ENCODE measurements at regions not wholly inside any gene's neighbourhood (a gene's known extent, or its start where the extent isn't known, plus 50 kb on each side); places are given as distances from the start of the nearest gene placed in this dataset.

DNA sequence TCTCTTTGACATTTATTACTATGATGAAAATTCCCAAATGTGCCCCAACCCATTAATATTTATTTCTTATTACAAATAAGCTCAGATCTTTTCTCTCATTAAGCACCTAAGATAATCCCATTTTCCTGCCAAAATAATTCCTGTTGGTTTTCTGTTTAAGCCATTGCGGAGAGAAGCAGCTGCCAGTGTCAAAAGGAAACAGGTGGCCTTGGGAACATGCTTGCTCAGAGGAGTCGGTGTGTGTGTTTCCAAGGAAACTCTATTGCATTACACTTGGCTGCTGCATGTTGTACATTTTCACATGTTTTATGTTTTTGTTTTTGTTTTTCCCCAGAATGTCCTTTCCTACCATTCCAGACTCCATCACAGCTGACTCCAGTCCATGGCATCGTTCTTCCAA, 56.4 kb downstream of the CD24 start:
- H3K36me3 ChIP-seq (ENCODE audit: control insufficient read depth in 5 of 5, insufficient read depth in 5 of 5, low read length in 5 of 5) = no peaks in the 10 kb centered on the region
- no peak overlapping the region for H3K9ac ChIP-seq (ENCODE audit: low read length in 5 of 5)
- no peaks in the 10 kb centered on the region for H3K27me3 ChIP-seq (ENCODE audit: control insufficient read depth in 5 of 5, insufficient read depth in 4 of 5, low read length in 5 of 5)
- H3K4me3 ChIP-seq (ENCODE audit: low read depth in 1 of 5, low read length in 5 of 5) = no peak overlapping the region
- no peaks in the 10 kb centered on the region for H3K9me3 ChIP-seq (ENCODE audit: control insufficient read depth in 5 of 5, low read length in 5 of 5)
- no peak overlapping the region for H3K27ac ChIP-seq (ENCODE audit: low read depth, low read length)
- H3K4me1 ChIP-seq (ENCODE audit: control insufficient read depth in 5 of 5, insufficient read depth in 5 of 5, low read length in 5 of 5) = no peaks in the 10 kb centered on the region

DNA sequence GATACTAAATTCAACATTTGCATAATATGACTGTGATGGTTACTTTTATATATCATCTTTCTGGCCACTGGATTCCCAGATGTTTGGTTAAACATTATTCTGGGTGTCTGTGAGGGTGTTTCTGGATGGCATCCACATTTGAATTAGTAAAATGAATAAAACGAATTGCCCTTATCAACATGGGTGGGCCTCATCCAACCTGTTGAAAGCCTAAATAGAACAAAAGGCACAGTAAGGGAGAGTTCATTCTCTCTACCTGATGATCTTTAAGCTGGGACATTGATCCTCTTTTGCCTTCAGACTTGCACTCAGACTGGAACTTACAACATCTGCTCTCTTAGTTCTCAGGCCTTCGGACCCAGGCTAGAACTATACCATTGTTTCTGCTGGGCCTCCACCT, 57.6 kb downstream of the CD24 start:
- no peaks in the 10 kb centered on the region for H3K36me3 ChIP-seq (ENCODE audit: control insufficient read depth in 5 of 5, insufficient read depth in 5 of 5, low read length in 5 of 5)
- no peaks in the 10 kb centered on the region for H3K4me1 ChIP-seq (ENCODE audit: control insufficient read depth in 5 of 5, insufficient read depth in 5 of 5, low read length in 5 of 5)
- no peak overlapping the region for H3K9ac ChIP-seq (ENCODE audit: low read length in 5 of 5)
- no peak overlapping the region for H3K27ac ChIP-seq (ENCODE audit: low read depth, low read length)
- no peaks in the 10 kb centered on the region for H3K9me3 ChIP-seq (ENCODE audit: control insufficient read depth in 5 of 5, low read length in 5 of 5)
- no peaks in the 10 kb centered on the region for H3K27me3 ChIP-seq (ENCODE audit: control insufficient read depth in 5 of 5, insufficient read depth in 4 of 5, low read length in 5 of 5)
- H3K4me3 ChIP-seq (ENCODE audit: low read depth in 1 of 5, low read length in 5 of 5) = no peak overlapping the region

DNA sequence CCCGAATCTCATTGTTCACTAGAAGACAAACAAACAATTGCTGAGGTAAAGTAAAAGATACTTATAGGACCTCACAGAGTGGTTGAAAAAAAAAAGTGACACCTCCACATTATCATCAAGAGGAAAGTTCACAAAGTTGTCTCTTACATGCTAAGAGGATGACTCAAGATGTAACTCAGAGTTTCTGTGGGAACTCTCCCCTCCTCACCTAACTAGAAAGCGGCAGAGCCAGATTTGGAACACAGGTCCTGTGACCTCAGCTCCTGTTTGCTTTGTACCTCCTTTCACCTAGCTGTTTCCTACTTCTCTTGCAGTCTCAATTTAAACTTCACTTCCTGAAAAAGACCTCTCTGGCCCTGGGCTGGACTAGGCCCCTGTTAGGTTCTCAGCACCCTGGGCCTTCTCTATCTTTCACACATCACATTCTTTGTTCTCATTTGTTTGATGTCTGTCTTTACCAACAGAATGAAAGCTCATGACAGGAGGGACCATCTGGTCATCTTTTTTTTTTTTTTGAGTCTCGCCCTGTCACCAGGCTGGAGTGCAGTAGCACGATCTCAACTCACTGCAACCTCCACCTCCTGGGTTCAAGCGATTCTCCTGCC, 60.8 kb downstream of the CD24 start:
- no peaks in the 10 kb centered on the region for H3K4me1 ChIP-seq (ENCODE audit: control insufficient read depth in 5 of 5, insufficient read depth in 5 of 5, low read length in 5 of 5)
- H3K9me3 ChIP-seq (ENCODE audit: control insufficient read depth in 5 of 5, low read length in 5 of 5) = no peaks in the 10 kb centered on the region
- H3K36me3 ChIP-seq (ENCODE audit: control insufficient read depth in 5 of 5, insufficient read depth in 5 of 5, low read length in 5 of 5) = no peaks in the 10 kb centered on the region
- H3K4me3 ChIP-seq (ENCODE audit: low read depth in 1 of 5, low read length in 5 of 5) = no peak overlapping the region
- no peak overlapping the region for H3K9ac ChIP-seq (ENCODE audit: low read length in 5 of 5)
- no peak overlapping the region for H3K27ac ChIP-seq (ENCODE audit: low read depth, low read length)
- no peaks in the 10 kb centered on the region for H3K27me3 ChIP-seq (ENCODE audit: control insufficient read depth in 5 of 5, insufficient read depth in 4 of 5, low read length in 5 of 5)

DNA sequence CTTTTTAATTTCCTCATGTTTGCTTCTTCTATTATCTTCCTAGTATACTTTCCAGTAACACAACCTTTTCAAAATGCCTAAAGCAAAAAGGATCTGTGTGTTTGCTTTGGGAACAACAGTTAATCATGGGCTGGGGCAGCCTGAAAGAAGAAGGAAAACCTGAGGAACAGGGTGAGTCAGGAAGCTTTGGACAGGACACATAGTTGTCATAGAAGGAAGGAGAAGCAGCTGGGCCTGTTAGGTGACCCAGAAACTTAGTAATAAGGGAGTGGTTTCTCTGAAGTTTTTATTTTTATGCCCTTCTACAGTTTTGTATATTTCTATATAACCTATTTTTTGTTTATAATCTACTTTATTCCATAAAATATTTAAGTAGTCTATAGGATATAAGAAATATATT, 61.4 kb downstream of the CD24 start:
- no peaks in the 10 kb centered on the region for H3K9me3 ChIP-seq (ENCODE audit: control insufficient read depth in 5 of 5, low read length in 5 of 5)
- H3K27ac ChIP-seq (ENCODE audit: low read depth, low read length) = no peak overlapping the region
- H3K27me3 ChIP-seq (ENCODE audit: control insufficient read depth in 5 of 5, insufficient read depth in 4 of 5, low read length in 5 of 5) = no peaks in the 10 kb centered on the region
- H3K4me1 ChIP-seq (ENCODE audit: control insufficient read depth in 5 of 5, insufficient read depth in 5 of 5, low read length in 5 of 5) = no peaks in the 10 kb centered on the region
- no peak overlapping the region for H3K4me3 ChIP-seq (ENCODE audit: low read depth in 1 of 5, low read length in 5 of 5)
- no peak overlapping the region for H3K9ac ChIP-seq (ENCODE audit: low read length in 5 of 5)
- H3K36me3 ChIP-seq (ENCODE audit: control insufficient read depth in 5 of 5, insufficient read depth in 5 of 5, low read length in 5 of 5) = no peaks in the 10 kb centered on the region

DNA sequence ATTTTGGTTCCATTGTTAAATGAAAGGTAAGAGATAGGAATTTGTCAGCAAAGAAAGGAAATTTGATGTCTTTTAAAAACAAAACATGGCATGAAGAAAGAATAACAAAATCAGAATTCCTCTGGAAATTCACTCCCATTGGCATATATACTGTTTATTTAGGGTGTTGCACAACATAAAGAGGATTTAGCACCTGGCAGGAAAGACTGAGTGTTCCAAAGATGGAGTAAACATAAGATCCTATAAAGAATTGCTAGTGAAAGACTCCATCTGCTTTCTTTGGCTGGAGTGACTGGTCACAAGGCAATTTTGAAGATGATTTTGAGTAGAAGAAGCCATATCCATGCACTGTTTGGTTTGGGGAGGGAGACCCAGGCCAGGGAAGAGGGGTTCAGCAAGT, 62.4 kb downstream of the CD24 start:
- Histone ChIP-seq H3K9me3 (ENCODE audit: control insufficient read depth in 5 of 5, low read length in 5 of 5) (no peaks in the 10 kb centered on the region), H3K27me3 (ENCODE audit: control insufficient read depth in 5 of 5, insufficient read depth in 4 of 5, low read length in 5 of 5) (no peaks in the 10 kb centered on the region), H3K4me1 (ENCODE audit: control insufficient read depth in 5 of 5, insufficient read depth in 5 of 5, low read length in 5 of 5) (no peaks in the 10 kb centered on the region), H3K9ac (ENCODE audit: low read length in 5 of 5) (no peak overlapping the region), H3K36me3 (ENCODE audit: control insufficient read depth in 5 of 5, insufficient read depth in 5 of 5, low read length in 5 of 5) (no peaks in the 10 kb centered on the region), H3K27ac (ENCODE audit: low read depth, low read length) (no peak overlapping the region), H3K4me3 (ENCODE audit: low read depth in 1 of 5, low read length in 5 of 5) (no peak overlapping the region)

DNA sequence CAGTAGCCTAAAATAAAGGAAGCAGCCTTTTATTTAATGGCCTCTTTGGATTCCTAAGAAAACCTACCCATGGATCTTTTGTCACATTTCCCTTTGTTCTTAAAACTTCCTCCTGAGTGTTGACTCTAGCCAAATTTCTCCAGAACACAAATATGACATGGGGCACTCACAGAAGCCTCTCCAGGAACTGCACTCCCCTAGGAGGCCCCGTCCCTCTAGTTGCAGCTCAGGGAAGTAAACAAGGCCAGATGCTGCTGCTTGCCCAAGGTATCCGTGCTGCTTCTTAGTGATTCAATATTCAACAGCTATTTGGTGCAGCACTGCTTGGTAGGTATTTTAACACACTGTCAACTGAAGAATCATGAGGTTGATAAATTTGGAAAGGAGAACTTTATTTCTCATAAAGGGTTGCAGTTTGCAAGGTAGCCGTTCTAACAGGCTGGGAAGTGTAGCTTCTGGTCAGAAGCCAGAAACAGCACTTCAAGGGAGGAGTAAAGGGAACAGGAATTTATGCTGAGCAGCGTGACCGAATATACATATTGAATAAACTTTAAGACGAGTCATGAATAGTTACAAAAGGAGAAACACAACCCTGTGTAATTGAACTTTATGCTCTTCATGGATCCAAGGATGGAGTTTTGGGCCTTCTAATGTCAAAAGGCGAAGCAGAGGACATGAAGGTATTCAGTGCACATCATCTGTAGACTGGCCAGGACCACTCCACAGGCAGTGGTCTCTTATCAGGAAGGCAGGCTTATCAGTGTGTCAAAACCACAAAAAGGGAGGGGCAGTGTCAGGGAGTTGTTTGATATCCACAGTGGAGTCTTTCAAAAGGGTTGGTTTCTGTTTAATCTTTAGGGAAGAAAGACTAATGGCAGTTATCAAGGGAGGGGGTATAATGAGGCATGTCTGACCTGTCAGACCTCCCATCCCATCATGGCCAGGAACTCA, 63.3 kb downstream of the CD24 start:
- H3K9ac ChIP-seq (ENCODE audit: low read length in 5 of 5) = no peak overlapping the region
- H3K9me3 ChIP-seq (ENCODE audit: control insufficient read depth in 5 of 5, low read length in 5 of 5) = no peaks in the 10 kb centered on the region
- no peak overlapping the region for H3K27ac ChIP-seq (ENCODE audit: low read depth, low read length)
- H3K4me1 ChIP-seq (ENCODE audit: control insufficient read depth in 5 of 5, insufficient read depth in 5 of 5, low read length in 5 of 5) = no peaks in the 10 kb centered on the region
- H3K27me3 ChIP-seq (ENCODE audit: control insufficient read depth in 5 of 5, insufficient read depth in 4 of 5, low read length in 5 of 5) = no peaks in the 10 kb centered on the region
- H3K4me3 ChIP-seq (ENCODE audit: low read depth in 1 of 5, low read length in 5 of 5) = no peak overlapping the region
- H3K36me3 ChIP-seq (ENCODE audit: control insufficient read depth in 5 of 5, insufficient read depth in 5 of 5, low read length in 5 of 5) = no peaks in the 10 kb centered on the region

DNA sequence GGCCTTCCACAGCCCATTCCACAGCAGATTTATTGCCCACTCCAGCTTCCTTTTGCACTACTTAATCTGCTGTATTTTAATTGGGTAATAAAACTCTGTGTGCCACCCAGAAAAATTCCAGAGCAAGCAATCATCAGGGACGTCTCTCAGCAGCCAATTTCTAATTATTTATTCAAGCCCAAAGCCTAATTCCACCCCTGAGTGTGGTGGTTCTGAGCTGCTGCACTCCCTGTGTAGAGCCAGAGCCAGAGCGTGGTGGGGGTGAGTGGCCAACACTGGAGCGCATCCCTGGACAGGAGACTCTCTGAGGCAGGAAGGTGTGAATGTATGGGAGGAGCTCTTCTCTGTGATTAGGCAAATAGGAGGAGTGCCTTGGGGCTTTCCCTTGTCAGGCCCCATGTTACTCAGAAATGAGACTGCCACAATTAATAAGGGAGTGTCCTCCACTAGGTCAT, 66.1 kb downstream of the CD24 start:
- Histone ChIP-seq H3K27ac (ENCODE audit: low read depth, low read length) (no peak overlapping the region), H3K4me3 (ENCODE audit: low read depth in 1 of 5, low read length in 5 of 5) (no peak overlapping the region), H3K27me3 (ENCODE audit: control insufficient read depth in 5 of 5, insufficient read depth in 4 of 5, low read length in 5 of 5) (no peaks in the 10 kb centered on the region), H3K36me3 (ENCODE audit: control insufficient read depth in 5 of 5, insufficient read depth in 5 of 5, low read length in 5 of 5) (no peaks in the 10 kb centered on the region), H3K9ac (ENCODE audit: low read length in 5 of 5) (no peak overlapping the region), H3K9me3 (ENCODE audit: control insufficient read depth in 5 of 5, low read length in 5 of 5) (no peaks in the 10 kb centered on the region), H3K4me1 (ENCODE audit: control insufficient read depth in 5 of 5, insufficient read depth in 5 of 5, low read length in 5 of 5) (no peaks in the 10 kb centered on the region)

DNA sequence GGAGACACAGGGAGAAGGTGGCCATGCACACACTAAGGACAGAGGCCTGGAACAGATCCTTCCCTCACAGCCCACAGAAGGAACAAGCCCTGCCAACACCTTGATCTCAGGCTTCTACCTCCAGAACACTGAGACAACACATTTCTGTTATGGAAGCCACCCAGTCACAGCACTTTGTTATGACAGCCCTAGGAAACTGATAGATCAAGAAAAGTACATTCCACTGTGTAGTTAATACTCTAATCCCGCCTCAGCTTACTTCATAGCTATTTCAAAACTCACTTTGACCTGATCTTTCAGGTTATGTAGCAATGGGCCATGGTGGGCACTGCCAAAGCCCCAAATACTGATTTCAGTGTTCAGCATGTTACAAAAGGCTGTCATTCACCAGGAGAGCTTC, 66.8 kb downstream of the CD24 start:
- Histone ChIP-seq H3K27me3 (ENCODE audit: control insufficient read depth in 5 of 5, insufficient read depth in 4 of 5, low read length in 5 of 5) (no peaks in the 10 kb centered on the region), H3K4me3 (ENCODE audit: low read depth in 1 of 5, low read length in 5 of 5) (no peak overlapping the region), H3K36me3 (ENCODE audit: control insufficient read depth in 5 of 5, insufficient read depth in 5 of 5, low read length in 5 of 5) (no peaks in the 10 kb centered on the region), H3K4me1 (ENCODE audit: control insufficient read depth in 5 of 5, insufficient read depth in 5 of 5, low read length in 5 of 5) (no peaks in the 10 kb centered on the region), H3K27ac (ENCODE audit: low read depth, low read length) (no peak overlapping the region), H3K9ac (ENCODE audit: low read length in 5 of 5) (no peak overlapping the region), H3K9me3 (ENCODE audit: control insufficient read depth in 5 of 5, low read length in 5 of 5) (peaks cover 0 to 1% (median 0%) of the 10 kb centered on the region in 5 donors)

DNA sequence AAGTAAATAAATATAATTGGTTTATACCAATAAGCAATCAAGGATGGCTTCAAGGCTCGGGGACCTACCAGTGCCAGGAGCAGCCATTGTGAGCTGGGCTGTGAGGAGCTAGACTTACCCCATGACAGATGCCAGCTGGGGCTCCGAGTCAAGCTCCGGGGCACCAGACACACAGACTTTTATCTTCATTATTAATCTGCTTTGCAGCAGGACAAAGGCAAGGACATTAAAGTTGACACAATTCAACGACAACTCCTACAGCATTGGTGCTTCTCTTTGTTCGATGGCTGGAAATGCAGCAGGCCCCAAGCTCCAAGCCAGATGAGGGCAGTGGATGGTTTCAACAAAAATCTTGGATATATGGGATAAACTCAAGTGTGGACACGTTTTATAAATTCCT, 68.3 kb downstream of the CD24 start:
- H3K36me3 ChIP-seq (ENCODE audit: control insufficient read depth in 5 of 5, insufficient read depth in 5 of 5, low read length in 5 of 5) = no peaks in the 10 kb centered on the region
- no peak overlapping the region for H3K27ac ChIP-seq (ENCODE audit: low read depth, low read length)
- H3K9me3 ChIP-seq (ENCODE audit: control insufficient read depth in 5 of 5, low read length in 5 of 5) = peaks cover 0 to 11% (median 8%) of the 10 kb centered on the region in 5 donors
- no peaks in the 10 kb centered on the region for H3K4me1 ChIP-seq (ENCODE audit: control insufficient read depth in 5 of 5, insufficient read depth in 5 of 5, low read length in 5 of 5)
- no peak overlapping the region for H3K9ac ChIP-seq (ENCODE audit: low read length in 5 of 5)
- H3K27me3 ChIP-seq (ENCODE audit: control insufficient read depth in 5 of 5, insufficient read depth in 4 of 5, low read length in 5 of 5) = no peaks in the 10 kb centered on the region
- H3K4me3 ChIP-seq (ENCODE audit: low read depth in 1 of 5, low read length in 5 of 5) = no peak overlapping the region

DNA sequence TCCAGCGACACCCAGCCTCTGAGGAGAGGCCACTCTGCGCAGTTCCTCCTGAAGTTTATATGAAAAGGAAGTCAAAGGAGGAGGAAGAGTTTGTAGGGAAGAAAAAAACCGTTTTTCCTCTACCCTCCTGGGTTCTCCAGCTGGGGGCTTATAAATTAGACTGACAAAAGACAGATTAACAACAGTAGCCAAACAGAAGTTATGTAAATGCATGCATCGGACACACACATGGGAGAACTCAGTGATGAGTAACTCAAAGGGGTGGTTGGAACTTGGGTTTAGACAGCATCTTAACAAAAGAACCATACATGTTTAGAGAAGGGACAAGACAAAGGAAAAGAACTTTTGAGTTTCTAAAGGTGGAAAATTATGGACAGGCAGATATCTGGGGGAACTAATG, 71.2 kb downstream of the CD24 start:
- H3K4me1 ChIP-seq (ENCODE audit: control insufficient read depth in 5 of 5, insufficient read depth in 5 of 5, low read length in 5 of 5) = no peaks in the 10 kb centered on the region
- no peaks in the 10 kb centered on the region for H3K27me3 ChIP-seq (ENCODE audit: control insufficient read depth in 5 of 5, insufficient read depth in 4 of 5, low read length in 5 of 5)
- no peaks in the 10 kb centered on the region for H3K36me3 ChIP-seq (ENCODE audit: control insufficient read depth in 5 of 5, insufficient read depth in 5 of 5, low read length in 5 of 5)
- H3K9ac ChIP-seq (ENCODE audit: low read length in 5 of 5) = no peak overlapping the region
- no peak overlapping the region for H3K27ac ChIP-seq (ENCODE audit: low read depth, low read length)
- H3K4me3 ChIP-seq (ENCODE audit: low read depth in 1 of 5, low read length in 5 of 5) = no peak overlapping the region
- H3K9me3 ChIP-seq (ENCODE audit: control insufficient read depth in 5 of 5, low read length in 5 of 5) = peaks cover 3 to 24% (median 14%) of the 10 kb centered on the region in 5 donors

Data from subcutaneous abdominal adipose tissue (tissue), 5 donors.